T-helper 22 cell (primary cell): ENCODE measurements at regions not wholly inside any gene's neighbourhood (a gene's known extent, or its start where the extent isn't known, plus 50 kb on each side); places are given as distances from the start of the nearest gene placed in this dataset.
"Not testable (repeated sequence)": the region's sequence is repeated elsewhere in the genome, so short reads cannot be mapped to it uniquely, and the experiment has no call there.

Source experiments
- DNase-seq: peaks from one replicate; pipeline ENCODE4 v3.0.0-alpha.2; 2020; ENCODE audit warnings: low read depth

GRCh38 chr2:8432706-8433336 is 249.0 kb upstream of the ID2 start:
- no peak for DNase-seq

GRCh38 chr2:8433390-8433789 is 248.5 kb upstream of the ID2 start:
- DNase-seq = no peak

- DNase-seq = no peak
These were observed 246.2 kb upstream of the ID2 start for GRCh38 chr2:8435608-8436007.

- DNase-seq = no peak
These were observed 245.3 kb upstream of the ID2 start for GRCh38 chr2:8436585-8436984.

- DNase-seq = no peak
These were observed 244.5 kb upstream of the ID2 start for GRCh38 chr2:8437228-8437948.

GRCh38 chr2:8437949-8438400 is 243.9 kb upstream of the ID2 start:
- DNase-seq = no peak

- DNase-seq = no peak
These were observed 243.4 kb upstream of the ID2 start for GRCh38 chr2:8438476-8438875.

GRCh38 chr2:8438996-8439395 is 242.9 kb upstream of the ID2 start:
- DNase-seq = no peak

- no peak for DNase-seq
These were observed 241.7 kb upstream of the ID2 start for GRCh38 chr2:8440029-8440778.

GRCh38 chr2:8441371-8441770 is 240.5 kb upstream of the ID2 start:
- DNase-seq = no peak

- no peak for DNase-seq
These were observed 239.9 kb upstream of the ID2 start for GRCh38 chr2:8441986-8442385.

- DNase-seq = no peak
These were observed 238.9 kb upstream of the ID2 start for GRCh38 chr2:8442833-8443486.

- DNase-seq = no peak
These were observed 236.3 kb upstream of the ID2 start for GRCh38 chr2:8445580-8445979.

- DNase-seq = not testable (repeated sequence)
These were observed 235.1 kb upstream of the ID2 start for GRCh38 chr2:8446751-8447150.

GRCh38 chr2:8447610-8448221 is 234.1 kb upstream of the ID2 start:
- no peak for DNase-seq

- DNase-seq = no peak
These were observed 232.9 kb upstream of the ID2 start for GRCh38 chr2:8448824-8449556.

- no peak for DNase-seq
These were observed 230.6 kb upstream of the ID2 start for GRCh38 chr2:8451273-8451672.

GRCh38 chr2:8452296-8452695 is 229.6 kb upstream of the ID2 start:
- no peak for DNase-seq

- DNase-seq = no peak
These were observed 228.6 kb upstream of the ID2 start for GRCh38 chr2:8452979-8453903.

- no peak for DNase-seq
These were observed 228.0 kb upstream of the ID2 start for GRCh38 chr2:8453904-8454302.
